Amniotic epithelial cell (primary cell): ENCODE measurements at regions not wholly inside any gene's neighbourhood (a gene's known extent, or its start where the extent isn't known, plus 50 kb on each side); places are given as distances from the start of the nearest gene placed in this dataset.
A peak's percentile ranks its signal among the peaks of the same experiment; 100 is the strongest.
"Not testable (repeated sequence)": the region's sequence is repeated elsewhere in the genome, so short reads cannot be mapped to it uniquely, and the experiment has no call there.

Experiments
- DNase-seq: peaks from one replicate; pipeline ENCODE4 v3.0.0-alpha.2; 2010; ENCODE audit warnings: low read depth

- peak; percentile 67 for DNase-seq
Measured at GRCh38 chr21:35309316-35309715, 260.2 kb upstream of the RUNX1 start.

- DNase-seq = peak; percentile 99
Measured at GRCh38 chr21:35303085-35303484, 254.0 kb upstream of the RUNX1 start.

GRCh38 chr21:35298757-35299156 is 249.7 kb upstream of the RUNX1 start:
- no peak for DNase-seq

GRCh38 chr21:35297665-35298064 is 248.6 kb upstream of the RUNX1 start:
- DNase-seq = no peak

- peak; percentile 48 for DNase-seq
Measured at GRCh38 chr21:35294231-35294898, 245.3 kb upstream of the RUNX1 start.

- DNase-seq = peak; percentile 82
Measured at GRCh38 chr21:35291973-35292627, 243.0 kb upstream of the RUNX1 start.

GRCh38 chr21:35291034-35291433 is 241.9 kb upstream of the RUNX1 start:
- no peak for DNase-seq

GRCh38 chr21:35288238-35288637 is 239.1 kb upstream of the RUNX1 start:
- no peak for DNase-seq

- DNase-seq = no peak
Measured at GRCh38 chr21:35284199-35284598, 235.1 kb upstream of the RUNX1 start.

- no peak for DNase-seq
Measured at GRCh38 chr21:35282944-35283343, 233.8 kb upstream of the RUNX1 start.

- DNase-seq = no peak
Measured at GRCh38 chr21:35281956-35282355, 232.9 kb upstream of the RUNX1 start.

GRCh38 chr21:35280231-35280630 is 231.1 kb upstream of the RUNX1 start:
- DNase-seq = no peak

- peak; percentile 82 for DNase-seq
Measured at GRCh38 chr21:35275776-35276175, 226.7 kb upstream of the RUNX1 start.

- DNase-seq = peak; percentile 26
Measured at GRCh38 chr21:35274923-35275322, 225.8 kb upstream of the RUNX1 start.

- DNase-seq = no peak
Measured at GRCh38 chr21:35274090-35274489, 225.0 kb upstream of the RUNX1 start.

- peak; percentile 51 for DNase-seq
Measured at GRCh38 chr21:35273333-35273732, 224.2 kb upstream of the RUNX1 start.

- DNase-seq = not testable (repeated sequence)
Measured at GRCh38 chr21:35271344-35272118, 222.4 kb upstream of the RUNX1 start.

- peak; percentile 75 for DNase-seq
Measured at GRCh38 chr21:35268817-35269216, 219.7 kb upstream of the RUNX1 start.

GRCh38 chr21:35268261-35268660 is 219.2 kb upstream of the RUNX1 start:
- no peak for DNase-seq

GRCh38 chr21:35266546-35266945 is 217.4 kb upstream of the RUNX1 start:
- peak; percentile 63 for DNase-seq

- DNase-seq = peak; percentile 75
Measured at GRCh38 chr21:35265170-35265877, 216.2 kb upstream of the RUNX1 start.

GRCh38 chr21:35259457-35259856 is 210.4 kb upstream of the RUNX1 start:
- no peak for DNase-seq
